Mucosa of stomach (tissue), 1 donor: ENCODE measurements at regions not wholly inside any gene's neighbourhood (a gene's known extent, or its start where the extent isn't known, plus 50 kb on each side); places are given as distances from the start of the nearest gene placed in this dataset.

Source experiments
- H3K27me3 ChIP-seq: one replicate; pipeline ENCODE4 v1.7.0; 2013; ENCODE audit warnings: mild to moderate bottlenecking, low read length; ENCODE audit not compliant: control insufficient read depth, insufficient read depth
- H3K36me3 ChIP-seq: one replicate; pipeline ENCODE4 v1.7.0; 2013; ENCODE audit warnings: low read length; ENCODE audit not compliant: control insufficient read depth, insufficient read depth
- H3K4me1 ChIP-seq: one replicate; pipeline ENCODE4 v1.7.0; 2013; ENCODE audit warnings: mild to moderate bottlenecking, low read length; ENCODE audit not compliant: control insufficient read depth, insufficient read depth
- H3K4me3 ChIP-seq: one replicate; pipeline ENCODE4 v1.7.0; 2013; ENCODE audit warnings: low read length
- H3K9ac ChIP-seq: one replicate; pipeline ENCODE4 v1.7.0; 2013; ENCODE audit warnings: mild to moderate bottlenecking, low read length, moderate library complexity
- H3K9me3 ChIP-seq: one replicate; pipeline ENCODE4 v1.7.0; 2013; ENCODE audit warnings: mild to moderate bottlenecking, low read length, moderate library complexity; ENCODE audit not compliant: control insufficient read depth
- donor health status: Pancreatic carcinoma.

DNA sequence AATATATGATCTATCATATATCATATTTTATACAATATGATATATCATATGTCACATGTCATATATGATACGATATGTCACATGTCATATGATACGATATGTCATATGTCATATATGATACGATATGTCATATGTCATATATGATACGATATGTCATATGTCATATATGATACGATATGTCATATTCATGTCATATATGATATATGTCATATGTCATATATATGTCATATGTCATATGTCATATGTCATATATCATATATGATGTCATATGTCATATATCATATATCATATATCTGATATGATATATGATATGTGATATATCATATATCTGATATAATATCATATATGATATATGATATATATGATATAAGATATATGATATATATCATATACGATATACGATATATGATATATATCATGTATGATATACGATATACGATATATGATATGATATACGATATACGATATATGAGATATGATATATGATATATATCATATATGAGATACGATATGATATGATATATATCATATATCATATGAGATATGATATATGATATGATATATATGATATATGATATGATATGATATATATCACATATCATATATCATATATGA is 122.3 kb upstream of the USP9X start:
- H3K4me1 ChIP-seq, result no peaks in the 10 kb centered on the region
- H3K9ac ChIP-seq, result no peak overlapping the region
- no peak overlapping the region for H3K4me3 ChIP-seq
- no peaks in the 10 kb centered on the region for H3K27me3 ChIP-seq
- no peaks in the 10 kb centered on the region for H3K9me3 ChIP-seq
- H3K36me3 ChIP-seq, result no peaks in the 10 kb centered on the region

DNA sequence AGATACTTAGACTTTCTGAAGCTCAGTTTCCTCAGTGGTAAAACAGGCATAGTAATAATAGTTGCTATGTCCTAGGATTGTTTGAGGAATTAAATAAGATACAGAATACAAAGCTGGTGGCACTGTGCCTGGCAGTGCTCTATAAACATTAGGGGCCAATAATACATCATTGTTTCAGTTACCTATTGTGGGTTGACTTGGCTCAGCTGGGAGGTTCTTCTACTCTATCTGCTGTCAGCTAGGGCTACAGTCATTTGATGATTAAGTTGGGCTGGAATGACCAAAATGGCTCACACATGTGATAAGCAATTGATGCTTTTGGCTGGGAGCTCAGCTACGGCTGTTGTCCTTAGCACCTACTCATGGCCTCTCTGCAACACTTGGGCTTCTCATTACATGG is 121.2 kb upstream of the USP9X start:
- H3K9me3 ChIP-seq, result no peaks in the 10 kb centered on the region
- no peaks in the 10 kb centered on the region for H3K36me3 ChIP-seq
- H3K27me3 ChIP-seq, result no peaks in the 10 kb centered on the region
- H3K4me3 ChIP-seq, result no peak overlapping the region
- H3K9ac ChIP-seq, result no peak overlapping the region
- no peaks in the 10 kb centered on the region for H3K4me1 ChIP-seq

DNA sequence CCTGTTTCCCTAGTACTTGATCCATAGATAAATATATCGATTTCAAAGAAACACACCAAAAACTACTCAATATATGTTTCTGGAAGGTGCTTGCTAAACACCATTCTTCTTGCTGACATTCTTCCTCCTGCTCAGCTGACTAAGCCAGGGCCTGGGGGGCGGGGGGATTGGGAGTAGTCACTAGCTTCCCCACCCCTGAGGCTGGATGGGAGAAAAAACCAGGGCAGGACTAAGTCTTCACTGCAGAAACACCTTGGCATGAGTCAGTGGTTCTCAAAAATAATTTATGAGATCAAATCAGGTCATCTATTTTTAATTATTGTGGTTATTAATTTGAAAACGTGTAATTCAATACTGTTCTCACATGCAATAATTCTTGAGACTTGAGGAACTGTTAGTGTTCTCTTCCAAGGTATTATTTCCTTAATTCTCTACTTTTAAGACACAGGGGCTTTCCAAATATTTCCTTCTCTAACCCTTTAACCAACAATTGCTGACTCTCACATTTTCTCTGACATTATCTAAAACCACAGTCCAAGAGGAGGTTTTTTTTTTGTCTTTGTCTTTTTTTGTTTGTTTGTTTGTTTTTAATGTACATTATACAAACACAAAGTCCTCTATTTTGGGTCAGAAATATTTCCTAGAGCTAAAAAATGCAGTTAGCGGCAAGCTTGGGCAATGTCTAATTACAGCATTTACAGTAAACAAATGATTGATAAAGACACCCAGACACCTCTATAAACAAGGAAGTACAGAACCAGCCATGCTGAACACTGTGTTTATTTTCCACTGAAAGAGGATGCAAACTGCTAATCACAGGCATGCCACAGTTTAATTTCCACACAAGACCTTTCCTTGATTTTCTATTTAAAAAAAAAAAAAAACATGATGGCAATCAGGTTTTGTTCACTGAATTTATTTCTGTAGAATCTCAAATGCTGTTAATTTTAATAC is 120.3 kb upstream of the USP9X start:
- Histone ChIP-seq H3K9me3 (no peaks in the 10 kb centered on the region), H3K36me3 (no peaks in the 10 kb centered on the region), H3K27me3 (no peaks in the 10 kb centered on the region), H3K4me1 (no peaks in the 10 kb centered on the region), H3K9ac (no peak overlapping the region), H3K4me3 (no peak overlapping the region)

DNA sequence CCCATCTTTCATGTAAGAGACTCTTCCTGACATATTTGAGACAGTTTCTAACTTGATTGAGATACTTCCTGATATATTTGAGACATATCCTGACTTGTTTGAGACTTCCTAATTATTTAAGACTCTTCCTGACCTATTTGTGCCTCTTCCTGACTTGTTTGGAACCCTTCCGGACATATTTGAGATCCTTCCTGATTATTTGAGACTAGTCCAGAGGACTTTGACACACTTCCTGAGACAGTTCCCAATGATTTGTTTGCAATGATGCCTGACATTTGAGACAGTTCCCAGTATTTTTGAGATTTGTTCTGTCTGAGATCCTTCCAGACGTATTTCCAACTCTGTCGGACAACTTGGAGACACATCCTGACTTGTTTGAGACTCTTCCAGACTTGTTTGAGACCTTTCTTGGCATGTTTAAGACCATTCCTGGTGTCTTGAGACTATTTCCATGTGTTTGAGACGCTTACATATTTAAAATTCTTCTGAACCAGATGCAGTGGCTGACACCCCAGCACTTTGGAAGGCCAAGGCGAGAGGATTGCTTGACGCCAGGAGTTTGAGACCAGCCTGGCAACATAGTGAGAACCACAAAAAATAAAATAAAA is 118.9 kb upstream of the USP9X start:
- H3K27me3 ChIP-seq, result no peaks in the 10 kb centered on the region
- no peak overlapping the region for H3K9ac ChIP-seq
- no peaks in the 10 kb centered on the region for H3K9me3 ChIP-seq
- H3K4me1 ChIP-seq, result no peaks in the 10 kb centered on the region
- no peak overlapping the region for H3K4me3 ChIP-seq
- H3K36me3 ChIP-seq, result no peaks in the 10 kb centered on the region

DNA sequence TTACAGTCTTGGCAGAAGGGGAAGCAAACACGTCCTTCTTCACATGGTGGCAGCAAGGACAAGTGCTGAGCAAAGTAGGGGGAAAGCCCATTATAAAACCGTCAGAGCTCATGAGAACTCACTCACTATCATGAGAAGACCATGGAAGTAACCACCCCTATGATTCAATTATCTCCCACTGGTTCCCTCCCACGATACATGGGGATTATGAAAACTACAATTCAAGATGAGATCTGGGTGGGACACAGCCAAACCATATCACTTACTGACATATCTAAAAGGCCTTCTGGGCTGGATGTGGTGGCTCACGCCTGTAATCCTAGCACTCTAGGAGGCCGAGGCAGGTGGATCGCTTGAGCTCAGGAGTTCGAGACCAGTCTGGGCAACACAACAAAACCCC is 117.1 kb upstream of the USP9X start:
- H3K36me3 ChIP-seq, result no peaks in the 10 kb centered on the region
- H3K9ac ChIP-seq, result no peak overlapping the region
- no peaks in the 10 kb centered on the region for H3K4me1 ChIP-seq
- H3K4me3 ChIP-seq, result no peak overlapping the region
- H3K9me3 ChIP-seq, result no peaks in the 10 kb centered on the region
- no peaks in the 10 kb centered on the region for H3K27me3 ChIP-seq

DNA sequence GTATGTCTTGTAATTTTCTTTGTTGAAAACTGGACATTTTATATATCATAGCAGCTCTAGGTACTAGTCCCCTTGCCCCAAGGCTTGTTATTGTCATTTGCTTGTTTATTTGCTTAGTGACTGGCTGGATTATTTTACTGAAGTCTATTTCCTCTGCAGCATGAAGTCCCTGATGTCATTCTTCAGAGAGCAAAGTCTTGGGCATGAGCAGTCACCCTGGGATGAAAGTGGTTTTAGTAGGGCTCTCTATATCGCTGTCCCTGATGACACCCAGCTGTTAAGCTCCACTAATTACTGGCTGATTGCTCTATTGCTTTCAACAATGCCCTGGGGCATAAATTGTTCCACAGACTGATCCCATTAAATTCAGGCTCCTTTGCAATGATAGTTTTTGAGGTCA is 113.5 kb upstream of the USP9X start:
- H3K9me3 ChIP-seq, result no peaks in the 10 kb centered on the region
- no peaks in the 10 kb centered on the region for H3K4me1 ChIP-seq
- no peaks in the 10 kb centered on the region for H3K36me3 ChIP-seq
- no peaks in the 10 kb centered on the region for H3K27me3 ChIP-seq
- no peak overlapping the region for H3K4me3 ChIP-seq
- no peak overlapping the region for H3K9ac ChIP-seq

DNA sequence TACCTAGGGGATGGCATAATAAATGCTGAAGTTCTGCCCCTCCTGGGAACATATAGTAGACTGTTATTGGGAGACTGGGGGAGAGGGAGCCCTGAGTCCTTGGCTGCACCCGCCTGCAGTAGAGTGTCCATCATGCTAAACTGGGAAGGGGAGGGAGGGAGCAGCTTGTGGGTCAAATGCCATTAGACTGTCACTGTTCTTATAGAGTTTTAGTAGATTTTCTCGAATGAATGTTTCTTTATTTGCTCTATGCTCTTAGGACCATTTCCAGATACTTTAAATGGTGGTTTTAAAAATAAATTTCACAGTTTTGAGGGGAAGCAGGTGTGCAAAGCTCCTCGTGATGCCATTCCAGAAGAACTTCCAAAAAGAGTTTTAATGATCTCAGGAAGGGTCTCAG is 111.6 kb upstream of the USP9X start:
- Histone ChIP-seq H3K4me1 (no peaks in the 10 kb centered on the region), H3K27me3 (no peaks in the 10 kb centered on the region), H3K9me3 (no peaks in the 10 kb centered on the region), H3K9ac (no peak overlapping the region), H3K4me3 (no peak overlapping the region), H3K36me3 (no peaks in the 10 kb centered on the region)

DNA sequence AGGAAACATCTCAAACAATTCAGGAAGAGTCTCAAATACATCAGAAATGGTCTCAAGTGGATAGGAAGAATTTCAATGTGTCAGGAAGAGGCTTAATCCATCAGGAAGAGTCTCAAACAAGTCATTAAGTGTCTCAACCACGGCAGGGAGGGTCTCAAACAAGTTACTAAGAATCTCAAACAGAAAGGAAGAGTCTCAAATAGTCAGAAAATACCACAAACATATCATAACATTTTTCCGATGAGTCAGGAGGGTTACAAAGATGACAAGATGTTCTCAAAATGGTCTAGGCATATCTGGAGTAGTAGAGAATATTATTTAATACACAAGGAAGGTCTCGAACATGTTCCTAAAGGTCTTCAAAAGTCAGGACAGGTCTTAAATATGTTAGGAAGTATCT is 109.3 kb upstream of the USP9X start:
- Histone ChIP-seq H3K9me3 (no peaks in the 10 kb centered on the region), H3K4me1 (no peaks in the 10 kb centered on the region), H3K9ac (no peak overlapping the region), H3K36me3 (no peaks in the 10 kb centered on the region), H3K4me3 (no peak overlapping the region), H3K27me3 (no peaks in the 10 kb centered on the region)

DNA sequence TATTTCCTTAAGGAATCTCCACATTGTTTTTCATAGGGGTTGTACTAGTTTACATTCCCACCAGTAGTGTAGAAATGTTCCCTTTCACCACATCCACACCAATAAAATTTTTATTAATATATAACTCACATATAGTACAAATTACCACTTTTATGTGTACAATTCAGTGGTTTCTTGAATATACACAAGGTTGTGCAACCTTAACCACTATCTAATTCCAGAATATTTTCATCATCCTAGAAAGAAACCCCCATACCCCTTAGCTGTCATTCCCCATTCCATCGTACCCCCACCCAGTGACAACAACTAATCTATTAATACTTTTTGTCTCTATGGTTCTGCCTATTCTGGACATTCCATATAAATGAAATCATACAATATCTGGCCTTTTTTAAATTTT is 108.3 kb upstream of the USP9X start:
- Histone ChIP-seq H3K9me3 (no peaks in the 10 kb centered on the region), H3K36me3 (no peaks in the 10 kb centered on the region), H3K4me3 (no peak overlapping the region), H3K27me3 (no peaks in the 10 kb centered on the region), H3K4me1 (no peaks in the 10 kb centered on the region), H3K9ac (no peak overlapping the region)

DNA sequence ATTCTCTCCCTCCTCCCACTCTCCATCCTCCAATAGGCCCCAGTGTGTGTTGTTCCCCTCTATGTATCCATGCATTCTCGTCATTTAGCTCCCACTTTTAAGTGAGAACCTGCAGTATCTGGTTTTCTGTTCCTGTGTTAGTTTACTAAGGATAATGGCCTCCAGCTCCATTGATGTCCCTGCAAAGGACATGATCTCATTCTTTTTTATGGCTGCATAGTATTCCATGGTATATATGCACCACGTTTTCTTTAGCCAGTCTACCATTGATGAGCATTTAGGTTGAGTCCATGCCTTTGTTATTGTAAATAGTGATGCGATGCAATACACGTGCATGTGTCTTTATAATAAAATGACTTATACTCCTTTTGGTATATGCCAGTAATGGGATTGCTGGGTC is 100.3 kb upstream of the USP9X start:
- no peaks in the 10 kb centered on the region for H3K27me3 ChIP-seq
- no peak overlapping the region for H3K9ac ChIP-seq
- H3K4me3 ChIP-seq, result no peak overlapping the region
- H3K9me3 ChIP-seq, result no peaks in the 10 kb centered on the region
- H3K36me3 ChIP-seq, result no peaks in the 10 kb centered on the region
- no peaks in the 10 kb centered on the region for H3K4me1 ChIP-seq

DNA sequence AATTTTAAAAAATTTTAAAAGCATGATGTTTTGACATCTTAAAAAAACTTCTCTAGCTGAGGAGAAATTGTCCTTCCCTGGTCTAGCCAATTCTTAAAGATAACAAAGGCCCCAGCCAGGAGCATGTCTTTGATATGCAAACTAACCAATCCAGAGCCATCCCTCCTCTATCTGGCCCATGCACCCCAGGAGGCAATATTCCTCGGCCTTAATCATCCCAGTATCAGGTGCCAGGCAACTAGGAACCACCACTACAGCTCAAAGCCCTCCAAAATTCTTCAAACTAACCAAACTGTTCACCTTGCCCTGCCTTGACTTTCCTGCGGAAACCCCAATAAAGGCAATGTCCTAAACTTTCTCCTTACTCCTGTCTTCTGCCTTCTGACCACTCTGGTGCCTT is 97.8 kb upstream of the USP9X start:
- no peak overlapping the region for H3K4me3 ChIP-seq
- no peaks in the 10 kb centered on the region for H3K4me1 ChIP-seq
- no peaks in the 10 kb centered on the region for H3K36me3 ChIP-seq
- no peaks in the 10 kb centered on the region for H3K27me3 ChIP-seq
- no peak overlapping the region for H3K9ac ChIP-seq
- H3K9me3 ChIP-seq, result no peaks in the 10 kb centered on the region

DNA sequence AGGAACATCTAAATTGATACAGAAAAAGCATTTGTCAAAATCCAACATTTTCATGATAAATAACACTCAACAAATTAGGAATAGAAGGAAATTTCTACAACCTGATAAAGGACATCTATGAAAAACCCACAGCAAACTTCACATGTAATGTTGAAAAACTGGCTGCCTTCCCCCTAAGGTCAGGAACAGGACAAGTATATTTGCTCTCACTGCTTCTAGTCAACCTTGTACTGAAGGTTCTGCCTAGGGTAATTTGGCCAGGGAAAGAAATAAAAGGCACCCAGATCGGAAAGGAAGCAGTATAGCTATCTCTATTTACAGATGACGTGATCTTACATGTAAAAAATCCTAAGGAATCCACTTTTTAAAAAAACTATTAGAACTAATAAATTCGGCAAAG is 97.1 kb upstream of the USP9X start:
- Histone ChIP-seq H3K9ac (no peak overlapping the region), H3K36me3 (no peaks in the 10 kb centered on the region), H3K9me3 (no peaks in the 10 kb centered on the region), H3K27me3 (no peaks in the 10 kb centered on the region), H3K4me3 (no peak overlapping the region), H3K4me1 (no peaks in the 10 kb centered on the region)
